GM21576 (cell line): ENCODE measurements at regions not wholly inside any gene's neighbourhood (a gene's known extent, or its start where the extent isn't known, plus 50 kb on each side); places are given as distances from the start of the nearest gene placed in this dataset.
"Not testable (repeated sequence)": the region's sequence is repeated elsewhere in the genome, so short reads cannot be mapped to it uniquely, and the experiment has no call there.

ENCODE experiments used
- ATAC-seq: cut with Tn5 transposase; IDR thresholded peaks from one replicate; pipeline ENCODE4 v1.9.1; 2021; ENCODE audit warnings: mild to moderate bottlenecking, moderate library complexity; ENCODE audit not compliant: unreplicated experiment

DNA sequence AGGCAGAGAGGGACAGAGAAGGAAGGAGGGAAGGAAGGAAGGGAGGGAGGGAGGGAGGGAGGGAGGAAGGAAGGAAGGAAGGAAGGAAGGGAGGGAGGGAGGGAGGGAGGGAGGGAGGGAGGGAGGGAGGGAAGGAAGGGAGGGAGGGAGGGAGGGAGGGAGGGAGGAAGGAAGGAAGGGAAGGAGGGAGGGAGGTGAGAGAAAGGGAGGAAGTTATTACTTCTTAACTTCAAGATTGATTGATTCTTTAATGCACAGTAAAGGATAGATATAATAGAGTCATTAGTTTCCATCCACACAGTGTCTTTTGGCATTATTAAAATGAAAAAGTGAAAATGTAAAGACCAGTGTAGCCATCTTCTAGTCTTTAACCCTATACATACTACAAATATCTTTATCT, 682.9 kb downstream of the ZEB2 start:
- not testable (repeated sequence) for ATAC-seq

DNA sequence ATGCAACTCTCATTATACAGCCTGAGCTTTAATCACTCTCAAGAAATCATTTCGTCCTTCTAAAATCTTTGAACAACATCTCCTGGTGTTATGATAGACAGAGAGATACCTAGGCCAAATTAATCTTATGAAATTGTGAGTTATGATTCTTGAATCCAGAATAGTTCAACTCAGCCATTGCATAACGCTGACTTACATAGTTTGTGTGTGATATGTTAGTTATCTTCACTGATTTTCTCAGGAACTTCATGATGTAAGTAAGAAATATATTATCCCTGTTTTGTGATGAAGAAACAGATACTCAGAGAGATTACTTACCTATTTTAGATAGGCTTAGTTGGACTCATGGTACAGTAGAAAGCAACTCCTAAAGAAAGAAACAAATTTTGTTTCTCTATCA, 684.4 kb downstream of the ZEB2 start:
- ATAC-seq: no peak

GRCh38 chr2:143833015-143833660, 686.8 kb downstream of the ZEB2 start:
- ATAC-seq: no peak

- no peak for ATAC-seq
Observed at GRCh38 chr2:143830476-143830875, 689.4 kb downstream of the ZEB2 start.

DNA sequence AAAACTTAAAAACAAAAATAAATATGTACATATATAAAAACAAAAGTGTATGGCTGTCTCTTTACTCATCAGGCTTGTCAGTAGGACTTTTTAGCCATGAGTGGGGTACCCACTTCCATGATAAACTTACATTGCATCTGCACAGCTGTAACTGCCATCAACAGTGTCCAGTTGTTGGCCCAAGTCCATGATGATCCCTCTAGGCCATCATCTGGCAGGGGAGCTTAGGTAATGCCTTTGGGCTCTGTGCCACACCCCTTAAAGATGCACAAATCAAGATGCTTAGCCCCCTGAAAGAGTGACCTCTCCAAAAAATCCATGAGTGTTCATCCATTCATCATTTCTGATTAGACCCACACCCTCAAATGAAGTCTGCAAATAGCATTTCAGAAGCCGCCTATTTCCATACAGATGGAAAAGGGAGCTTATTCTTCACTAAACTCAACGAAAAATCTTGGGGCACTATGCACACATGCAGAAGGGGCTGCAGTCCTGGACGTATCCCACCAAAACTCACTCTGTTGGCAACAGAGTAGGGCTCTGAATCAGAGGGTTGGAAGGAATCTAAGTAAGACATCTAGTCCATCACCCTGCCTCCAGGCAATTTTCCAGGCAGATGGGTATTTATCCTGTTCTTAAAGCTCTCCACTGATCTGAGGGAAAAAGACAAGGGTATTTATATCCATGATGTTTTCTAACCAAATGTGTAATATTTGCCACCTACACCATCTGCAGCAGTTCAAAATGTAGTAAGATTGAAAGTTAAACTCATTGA, 691.0 kb downstream of the ZEB2 start:
- no peak for ATAC-seq

DNA sequence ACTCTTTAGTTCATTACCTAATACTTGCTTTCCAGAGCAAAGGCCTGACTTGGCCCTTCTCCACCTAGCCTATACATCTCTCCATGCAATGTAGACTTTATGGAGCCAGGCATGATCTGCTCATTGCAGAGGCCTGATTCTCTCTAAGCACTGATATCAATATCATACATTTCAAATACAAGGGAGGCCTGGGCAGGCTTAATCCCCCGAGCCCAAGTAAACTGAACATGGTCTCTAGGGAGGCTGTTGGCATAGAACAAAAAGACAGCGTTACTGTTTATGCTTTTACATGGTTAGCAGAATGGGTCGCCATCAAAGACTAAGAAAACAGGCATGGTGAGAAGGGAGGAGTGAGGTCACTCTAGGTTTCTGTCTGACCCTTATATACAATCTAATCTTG, 695.1 kb downstream of the ZEB2 start:
- ATAC-seq: no peak

DNA sequence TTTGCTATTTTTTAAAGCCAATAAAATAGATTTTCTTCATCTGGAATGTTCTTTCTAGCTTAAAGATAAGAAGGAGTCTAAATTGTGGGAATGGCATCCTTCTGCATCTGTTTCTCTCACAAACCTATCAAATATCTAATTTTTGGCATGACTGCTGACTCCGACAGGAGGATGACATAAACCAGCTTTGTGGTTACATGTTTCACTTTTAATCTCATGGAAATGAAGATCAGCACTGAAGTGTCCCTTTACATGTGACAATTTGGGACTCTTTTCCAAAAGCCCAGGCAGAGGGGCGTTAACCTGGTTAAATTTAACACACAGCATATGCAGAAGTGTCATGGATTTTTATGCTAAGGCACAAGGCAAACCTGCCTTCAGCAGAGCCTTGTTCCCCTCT, 694.7 kb downstream of the ARHGAP15 start:
- no peak for ATAC-seq

DNA sequence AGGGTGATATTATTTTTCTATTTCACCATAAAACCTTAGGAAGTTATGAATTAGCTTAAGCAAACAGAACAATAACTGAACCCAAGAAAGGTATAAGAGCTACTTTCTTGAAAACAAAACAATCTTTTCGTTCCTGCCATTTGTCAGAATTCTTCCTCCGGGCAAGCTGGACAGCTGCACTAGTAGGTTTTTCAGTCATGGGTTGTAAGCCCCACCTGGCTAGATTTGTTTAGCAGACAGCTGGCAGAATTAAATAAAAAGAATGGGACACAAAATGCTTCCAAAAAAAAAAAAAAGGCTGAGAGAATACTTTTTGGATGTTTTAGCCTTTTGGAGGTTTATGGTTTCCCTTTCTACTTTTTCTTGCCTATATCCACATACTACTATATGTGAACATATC, 694.1 kb downstream of the ARHGAP15 start:
- no peak for ATAC-seq

DNA sequence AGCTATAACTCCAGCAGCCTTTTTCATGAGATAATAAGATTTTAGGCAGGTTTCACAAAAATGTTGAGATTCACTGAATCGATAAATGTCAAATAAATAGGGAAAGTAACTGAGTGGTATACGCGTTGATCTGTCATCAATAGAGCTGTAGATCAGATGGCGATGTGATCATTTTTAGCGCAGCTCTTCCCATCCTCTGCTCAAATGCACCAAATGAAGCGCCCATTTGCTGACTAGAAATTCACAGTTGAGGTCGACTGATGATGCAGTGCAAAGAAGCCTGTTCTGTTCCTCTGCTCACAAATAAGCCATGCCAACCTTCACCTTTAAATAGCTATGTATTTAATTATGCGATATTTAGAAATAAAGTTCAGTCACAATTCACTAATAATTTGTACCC, 693.5 kb downstream of the ARHGAP15 start:
- no peak for ATAC-seq

DNA sequence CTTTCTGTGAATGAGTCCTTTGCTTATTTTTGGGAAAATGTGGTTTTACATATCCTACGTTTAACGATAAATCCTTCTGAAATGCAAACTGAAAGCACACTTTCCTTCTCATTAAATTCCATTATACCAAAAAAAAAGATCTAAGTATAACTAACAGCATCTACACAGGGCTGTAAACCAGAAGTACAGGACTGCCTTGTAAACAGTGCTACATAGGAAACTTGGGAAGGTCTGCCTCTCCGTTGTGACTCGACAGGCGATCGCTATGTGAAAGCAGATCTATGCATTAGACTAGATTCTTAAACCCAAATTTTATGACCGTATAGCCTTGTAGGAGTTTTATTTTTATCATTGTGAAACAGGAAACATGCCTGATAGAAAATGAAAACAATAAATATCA, 690.5 kb downstream of the ARHGAP15 start:
- no peak for ATAC-seq

GRCh38 chr2:143819190-143819735, 690.0 kb downstream of the ARHGAP15 start:
- ATAC-seq: no peak
